ENCODE measurements at regions not wholly inside any gene's neighbourhood (a gene's known extent, or its start where the extent isn't known, plus 50 kb on each side); places are given as distances from the start of the nearest gene placed in this dataset.

DNA sequence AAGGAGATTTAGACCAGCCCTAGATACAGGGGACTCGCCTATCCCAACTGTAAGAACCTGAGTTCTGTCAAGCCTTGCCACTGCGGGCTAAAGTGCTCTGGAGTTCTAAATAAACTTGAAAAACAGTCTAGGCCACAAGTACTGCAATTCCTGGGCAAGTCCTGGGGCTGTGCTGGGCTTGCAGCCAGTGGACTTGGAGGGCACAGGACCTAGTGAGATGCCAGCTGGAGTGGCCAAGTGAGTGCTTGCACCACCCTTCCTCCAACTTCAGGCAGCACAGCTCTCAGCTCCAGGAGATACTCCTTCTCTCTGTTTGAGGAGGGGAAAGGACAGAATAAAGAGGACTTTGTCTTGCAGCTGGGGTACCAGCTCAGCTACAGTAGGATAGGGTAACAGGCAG lies 307.6 kb upstream of the FBXO33 start:
- Mint-ChIP-seq H3K36me3 (ENCODE audit: low read depth) (no peaks in the 10 kb centered on the region), H3K4me3 (no peak overlapping the region), H3K9me3 (no peaks in the 10 kb centered on the region), H3K27me3 (ENCODE audit: insufficient read depth) (no peaks in the 10 kb centered on the region), H3K4me1 (peaks cover under 1% of the 10 kb centered on the region), H3K27ac (no peak overlapping the region)
- WGBS, 2 experiments (ENCODE audit: insufficient coverage in 1 of 2, insufficient read length in 1 of 2), result 93 to 100% methylated on average over 2 of the region's 2 CpGs
- Histone ChIP-seq H3K9ac (ENCODE audit: extremely low read depth, low read length, poor library complexity, severe bottlenecking) (no peak overlapping the region), H3K4me3 (ENCODE audit: low read length) (no peak overlapping the region), H3K4me1 (ENCODE audit: control insufficient read depth, insufficient read depth, low read length) (no peaks in the 10 kb centered on the region), H3K36me3 (ENCODE audit: control insufficient read depth, insufficient read depth, low read length) (no peaks in the 10 kb centered on the region), H3K27ac (ENCODE audit: low read depth, low read length) (no peak overlapping the region), H3K9me3 (ENCODE audit: control insufficient read depth, low read length) (no peaks in the 10 kb centered on the region), H3K27me3 (ENCODE audit: control insufficient read depth, insufficient read depth, low read length, poor library complexity, severe bottlenecking) (no peaks in the 10 kb centered on the region)
- DNase-seq, result no peak
- TF ChIP-seq, protein P1, sequence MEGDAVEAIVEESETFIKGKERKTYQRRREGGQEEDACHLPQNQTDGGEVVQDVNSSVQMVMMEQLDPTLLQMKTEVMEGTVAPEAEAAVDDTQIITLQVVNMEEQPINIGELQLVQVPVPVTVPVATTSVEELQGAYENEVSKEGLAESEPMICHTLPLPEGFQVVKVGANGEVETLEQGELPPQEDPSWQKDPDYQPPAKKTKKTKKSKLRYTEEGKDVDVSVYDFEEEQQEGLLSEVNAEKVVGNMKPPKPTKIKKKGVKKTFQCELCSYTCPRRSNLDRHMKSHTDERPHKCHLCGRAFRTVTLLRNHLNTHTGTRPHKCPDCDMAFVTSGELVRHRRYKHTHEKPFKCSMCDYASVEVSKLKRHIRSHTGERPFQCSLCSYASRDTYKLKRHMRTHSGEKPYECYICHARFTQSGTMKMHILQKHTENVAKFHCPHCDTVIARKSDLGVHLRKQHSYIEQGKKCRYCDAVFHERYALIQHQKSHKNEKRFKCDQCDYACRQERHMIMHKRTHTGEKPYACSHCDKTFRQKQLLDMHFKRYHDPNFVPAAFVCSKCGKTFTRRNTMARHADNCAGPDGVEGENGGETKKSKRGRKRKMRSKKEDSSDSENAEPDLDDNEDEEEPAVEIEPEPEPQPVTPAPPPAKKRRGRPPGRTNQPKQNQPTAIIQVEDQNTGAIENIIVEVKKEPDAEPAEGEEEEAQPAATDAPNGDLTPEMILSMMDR (conservative IDR thresholded peaks at IDR 0.05), result no peak

DNA sequence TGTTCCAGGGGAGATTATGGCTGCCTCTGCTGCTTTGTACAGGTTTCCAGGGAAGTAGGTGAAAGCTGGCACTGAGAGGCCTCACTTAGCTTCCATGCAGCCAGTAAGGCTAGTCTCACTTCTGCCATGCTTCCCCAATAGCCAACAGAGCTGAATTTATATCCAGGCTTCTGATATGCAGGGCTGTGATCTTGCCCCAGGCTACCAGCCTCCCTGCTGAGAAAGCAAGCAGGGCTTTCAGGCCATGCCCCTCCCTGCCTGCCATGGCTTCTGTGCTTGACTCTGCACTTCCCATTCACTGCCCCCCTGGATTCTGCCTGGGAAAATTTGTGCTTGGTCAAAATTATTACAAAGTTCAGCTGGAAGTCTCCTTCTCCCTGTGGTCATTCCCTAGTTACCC lies 302.1 kb upstream of the FBXO33 start:
- Mint-ChIP-seq H3K27ac (no peak overlapping the region), H3K27me3 (ENCODE audit: insufficient read depth) (no peaks in the 10 kb centered on the region), H3K4me1 (peaks cover 4% of the 10 kb centered on the region), H3K36me3 (ENCODE audit: low read depth) (peaks cover 2% of the 10 kb centered on the region), H3K4me3 (no peak overlapping the region), H3K9me3 (peaks cover 8% of the 10 kb centered on the region)
- Histone ChIP-seq H3K27ac (ENCODE audit: low read depth, low read length) (no peak overlapping the region), H3K4me3 (ENCODE audit: low read length) (no peak overlapping the region), H3K27me3 (ENCODE audit: control insufficient read depth, insufficient read depth, low read length, poor library complexity, severe bottlenecking) (no peaks in the 10 kb centered on the region), H3K9ac (ENCODE audit: extremely low read depth, low read length, poor library complexity, severe bottlenecking) (no peak overlapping the region), H3K4me1 (ENCODE audit: control insufficient read depth, insufficient read depth, low read length) (peaks cover 3% of the 10 kb centered on the region), H3K9me3 (ENCODE audit: control insufficient read depth, low read length) (peaks cover 15% of the 10 kb centered on the region), H3K36me3 (ENCODE audit: control insufficient read depth, insufficient read depth, low read length) (no peaks in the 10 kb centered on the region)
- DNase-seq, result peak; percentile 69
- TF ChIP-seq, protein P1 (conservative IDR thresholded peaks at IDR 0.05), result no peak

DNA sequence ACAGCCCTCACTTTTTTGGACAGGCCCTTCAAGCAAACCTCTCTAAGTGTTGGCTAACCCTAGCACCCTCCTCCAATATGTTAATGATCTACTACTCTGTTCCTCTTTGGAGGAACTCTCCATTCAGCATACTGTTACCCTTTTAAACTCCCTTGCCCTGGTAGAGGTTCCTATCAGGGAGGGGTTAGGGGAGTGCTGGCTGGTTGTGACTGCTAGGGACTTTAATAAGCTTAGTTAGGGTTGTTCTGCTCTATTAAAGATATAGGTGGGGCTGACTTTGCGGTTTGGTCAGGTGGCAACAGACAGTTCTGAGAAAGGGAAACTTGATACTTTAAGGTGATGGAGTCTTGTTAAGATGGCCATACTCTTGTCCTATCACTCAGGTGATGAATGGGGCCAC lies 301.5 kb upstream of the FBXO33 start:
- Mint-ChIP-seq H3K4me3 (no peak overlapping the region), H3K4me1 (peaks cover 4% of the 10 kb centered on the region), H3K27me3 (ENCODE audit: insufficient read depth) (no peaks in the 10 kb centered on the region), H3K36me3 (ENCODE audit: low read depth) (peaks cover 2% of the 10 kb centered on the region), H3K27ac (no peak overlapping the region), H3K9me3 (peaks cover 8% of the 10 kb centered on the region)
- Histone ChIP-seq H3K36me3 (ENCODE audit: control insufficient read depth, insufficient read depth, low read length) (no peaks in the 10 kb centered on the region), H3K27ac (ENCODE audit: low read depth, low read length) (no peak overlapping the region), H3K9me3 (ENCODE audit: control insufficient read depth, low read length) (peaks cover 15% of the 10 kb centered on the region), H3K9ac (ENCODE audit: extremely low read depth, low read length, poor library complexity, severe bottlenecking) (no peak overlapping the region), H3K27me3 (ENCODE audit: control insufficient read depth, insufficient read depth, low read length, poor library complexity, severe bottlenecking) (no peaks in the 10 kb centered on the region), H3K4me1 (ENCODE audit: control insufficient read depth, insufficient read depth, low read length) (peaks cover 3% of the 10 kb centered on the region), H3K4me3 (ENCODE audit: low read length) (no peak overlapping the region)
- no peak for DNase-seq
- WGBS, 2 experiments (ENCODE audit: insufficient coverage in 1 of 2, insufficient read length in 1 of 2), result 88% methylated on average over 1 of the region's 1 CpG; no CpG with 5 or more reads in 1 of the 2 experiments
- TF ChIP-seq, protein P1 (conservative IDR thresholded peaks at IDR 0.05), result no peak
